Tibial nerve (tissue), 4 donors: ENCODE measurements at regions not wholly inside any gene's neighbourhood (a gene's known extent, or its start where the extent isn't known, plus 50 kb on each side); places are given as distances from the start of the nearest gene placed in this dataset.

ENCODE experiments used
- EP300 ChIP-seq, 2 donors: sonication (generic); formaldehyde crosslinking; IDR thresholded peaks; one replicate each; pipeline ENCODE4 v1.6.1; 2017; ENCODE audit warnings: antibody characterized with exemption in 2 of 2, mild to moderate bottlenecking in 1 of 2
- TF ChIP-seq, protein P1 (sequence below), 5 experiments: fragments of 200-600 bp in 3 of 5; fragments of 450-650 bp in 2 of 5; sonication (generic) in 3 of 5; IDR thresholded peaks; one replicate each; pipeline ENCODE4 v1.5.1; 2016 to 2019; ENCODE audit warnings: antibody characterized with exemption in 5 of 5, mild to moderate bottlenecking in 3 of 5, moderate library complexity in 2 of 5

DNA sequence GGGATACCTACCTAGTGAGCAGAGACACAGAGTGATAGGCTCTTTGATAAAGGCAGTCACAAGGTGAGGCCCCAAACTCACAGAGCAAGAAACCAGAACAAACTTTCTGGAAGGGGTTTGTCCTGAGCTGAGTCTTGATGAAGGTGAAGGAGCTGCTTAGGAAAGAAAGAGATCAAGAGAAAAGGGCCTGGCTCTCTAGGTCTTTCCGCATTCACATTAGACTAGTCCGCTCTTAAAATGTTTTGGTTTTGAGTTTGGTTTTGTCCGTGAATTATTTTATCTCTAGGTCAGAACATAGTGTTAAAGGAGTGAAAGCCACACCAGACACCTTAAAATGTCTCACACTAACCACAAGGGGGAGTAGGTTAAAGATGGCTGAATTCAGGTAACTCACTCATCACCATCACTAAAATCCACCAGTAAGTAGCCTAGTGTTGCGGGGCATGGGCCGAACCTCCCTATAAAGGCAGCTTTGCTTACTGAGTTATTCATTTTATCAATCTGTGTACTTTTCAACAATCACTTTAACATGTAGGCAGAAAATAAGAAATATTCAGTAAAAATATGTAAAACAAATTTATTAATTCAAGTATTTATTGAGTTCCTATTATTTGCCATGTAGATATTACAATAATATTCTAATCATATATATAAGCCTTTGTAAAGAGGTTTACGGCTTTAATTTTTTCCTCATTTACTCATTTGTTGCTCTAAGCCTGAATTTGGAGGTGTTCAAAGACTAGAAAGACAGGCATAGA lies 121.5 kb upstream of the TSC22D2 start:
- TF ChIP-seq EP300 (IDR thresholded peaks at IDR 0.05), result no peak
- TF ChIP-seq, protein P1, sequence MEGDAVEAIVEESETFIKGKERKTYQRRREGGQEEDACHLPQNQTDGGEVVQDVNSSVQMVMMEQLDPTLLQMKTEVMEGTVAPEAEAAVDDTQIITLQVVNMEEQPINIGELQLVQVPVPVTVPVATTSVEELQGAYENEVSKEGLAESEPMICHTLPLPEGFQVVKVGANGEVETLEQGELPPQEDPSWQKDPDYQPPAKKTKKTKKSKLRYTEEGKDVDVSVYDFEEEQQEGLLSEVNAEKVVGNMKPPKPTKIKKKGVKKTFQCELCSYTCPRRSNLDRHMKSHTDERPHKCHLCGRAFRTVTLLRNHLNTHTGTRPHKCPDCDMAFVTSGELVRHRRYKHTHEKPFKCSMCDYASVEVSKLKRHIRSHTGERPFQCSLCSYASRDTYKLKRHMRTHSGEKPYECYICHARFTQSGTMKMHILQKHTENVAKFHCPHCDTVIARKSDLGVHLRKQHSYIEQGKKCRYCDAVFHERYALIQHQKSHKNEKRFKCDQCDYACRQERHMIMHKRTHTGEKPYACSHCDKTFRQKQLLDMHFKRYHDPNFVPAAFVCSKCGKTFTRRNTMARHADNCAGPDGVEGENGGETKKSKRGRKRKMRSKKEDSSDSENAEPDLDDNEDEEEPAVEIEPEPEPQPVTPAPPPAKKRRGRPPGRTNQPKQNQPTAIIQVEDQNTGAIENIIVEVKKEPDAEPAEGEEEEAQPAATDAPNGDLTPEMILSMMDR (IDR thresholded peaks at IDR 0.05), result peak in 4 of 5 experiments; percentile 24 to 49 (median 42)
